K562 (cell line): ENCODE measurements at regions not wholly inside any gene's neighbourhood (a gene's known extent, or its start where the extent isn't known, plus 50 kb on each side); places are given as distances from the start of the nearest gene placed in this dataset.

ENCODE experiments used
- ATAC-seq: fragments of 200-7000 bp; cut with Tn5 transposase; 3 replicates; pipeline ENCODE4 v1.9.1; 2020; ENCODE audit warnings: moderate library complexity
- BruUV-seq: library from RNA; stranded (reverse); fragments of 400-500 nt; replicated peaks from 2 replicates; lab custom pipeline; 2021; lab: Mats Ljungman, UMichigan
- CTCF ChIA-PET: fragments of 300-600 bp; formaldehyde crosslinking; extraction: SDS; loops from one replicate; lab custom pipeline; 2021; ENCODE audit warnings: low intra/inter-chr PET ratio; lab: Yijun Ruan, JAX
- POLR2A ChIA-PET: fragments of 300-600, 350-650 bp; sonication (Branson Sonifier 250); formaldehyde crosslinking; extraction: SDS; loops from one replicate; lab custom pipeline; 2021; ENCODE audit warnings: antibody characterized with exemption, inconsistent platforms; lab: Yijun Ruan, JAX
- DNase-seq, 4 experiments: peaks; one replicate each; pipeline versions ENCODE4 v3.0.0 to v3.0.0-alpha.2; 2011 to 2018; ENCODE audit warnings: low spot score in 3 of 4, mixed read lengths in 3 of 4; ENCODE audit errors: extremely low read depth in 1 of 4
- FAIRE-seq: peaks from 2 replicates; lab custom pipeline; 2011; peaks lifted over from hg19 to GRCh38; lab: Jason Lieb, UNC
- H2AFZ ChIP-seq: 2 replicates; pipeline ENCODE4 v1.6.0; 2011; ENCODE audit warnings: low read depth, low read length, control low read depth, inconsistent platforms
- H3K27ac ChIP-seq: fragments of 200-600 bp; 3 replicates; pipeline ENCODE4 v1.8.0; 2011; ENCODE audit warnings: low read depth, mild to moderate bottlenecking, control low read depth, inconsistent platforms, low read length, moderate library complexity, mixed read lengths; ENCODE audit errors: extremely low read depth
- H3K27me3 ChIP-seq, 2 experiments: fragments of 300-600 bp in 1 of 2; 2 replicates in 1 of 2; 3 replicates in 1 of 2; pipeline versions ENCODE4 v1.6.0 to v1.8.0; 2011; ENCODE audit warnings: inconsistent platforms in 2 of 2, low read length in 2 of 2, mild to moderate bottlenecking in 1 of 2, mixed read lengths in 1 of 2, moderate library complexity in 1 of 2; ENCODE audit not compliant: control insufficient read depth in 2 of 2, insufficient read depth in 2 of 2
- H3K36me3 ChIP-seq: fragments of 300-600 bp; 3 replicates; pipeline ENCODE4 v1.8.0; 2011; ENCODE audit warnings: mild to moderate bottlenecking, low read length, inconsistent platforms; ENCODE audit not compliant: control insufficient read depth, insufficient read depth
- H3K4me1 ChIP-seq, 2 experiments: fragments of 200-600 bp in 1 of 2; replicated peaks in 1 of 2; 2 replicates in 1 of 2; 3 replicates in 1 of 2; pipeline versions ENCODE4 v1.5.1 to v1.8.0; 2011; ENCODE audit warnings: inconsistent platforms in 2 of 2, low read length in 2 of 2, mild to moderate bottlenecking in 1 of 2, mixed read lengths in 1 of 2, moderate library complexity in 1 of 2; ENCODE audit not compliant: control insufficient read depth in 2 of 2, insufficient read depth in 2 of 2
- H3K4me2 ChIP-seq: 2 replicates; pipeline ENCODE4 v1.6.1; 2011; ENCODE audit warnings: low read length, control low read depth, inconsistent platforms, mixed read lengths; ENCODE audit not compliant: insufficient read depth
- H3K4me3 ChIP-seq: fragments of 200-600 bp; sonication (generic), shearing (Covaris generic); 2 replicates; pipeline ENCODE4 v1.5.1; 2016; ENCODE audit warnings: control low read depth, inconsistent platforms
- H3K79me2 ChIP-seq: fragments of 200-600 bp; 3 replicates; pipeline ENCODE4 v1.8.0; 2011; ENCODE audit warnings: low read length, inconsistent platforms; ENCODE audit not compliant: control insufficient read depth, insufficient read depth
- H3K9ac ChIP-seq, 2 experiments: 2 replicates each; pipeline versions ENCODE4 v1.6.0 to v1.6.1; 2011; ENCODE audit warnings: low read depth in 2 of 2, low read length in 2 of 2, control low read depth in 1 of 2, inconsistent platforms in 1 of 2, mild to moderate bottlenecking in 1 of 2, mixed read lengths in 1 of 2; ENCODE audit not compliant: insufficient read depth in 1 of 2
- H3K9me1 ChIP-seq: one replicate; pipeline ENCODE4 v1.6.0; 2011; ENCODE audit warnings: inconsistent platforms, mild to moderate bottlenecking, low read length, moderate library complexity; ENCODE audit not compliant: control insufficient read depth, insufficient read depth
- H3K9me3 ChIP-seq: replicated peaks from 2 replicates; pipeline ENCODE4 v1.5.1; 2011; ENCODE audit warnings: low read depth, low read length, inconsistent platforms; ENCODE audit not compliant: control insufficient read depth, insufficient read depth
- H4K20me1 ChIP-seq: replicated peaks from 2 replicates; pipeline ENCODE4 v1.6.1; 2011; ENCODE audit warnings: low read length, inconsistent platforms, mixed read lengths; ENCODE audit not compliant: control insufficient read depth, insufficient read depth
- CBFA2T3 ChIP-seq: fragments of 450-650 bp; IDR thresholded peaks from 2 replicates; pipeline ENCODE4 v1.6.1; 2017
- CTCFL ChIP-seq: IDR thresholded peaks from 2 replicates; pipeline ENCODE4 v1.6.1; 2011; ENCODE audit warnings: borderline replicate concordance, low read depth, mild to moderate bottlenecking, moderate library complexity, low read length; ENCODE audit not compliant: insufficient read depth, poor library complexity, severe bottlenecking
- HNRNPH1 ChIP-seq: fragments of 200-400 bp; formaldehyde crosslinking; optimal IDR thresholded peaks from 2 replicates; pipeline ENCODE3; 2017; ENCODE audit warnings: low read depth, mild to moderate bottlenecking, low read length, moderate library complexity
- JUN ChIP-seq, 2 experiments: sonication (generic) in 1 of 2; formaldehyde crosslinking in 1 of 2; IDR thresholded peaks; 2 replicates each; pipeline versions ENCODE4 v1.6.1 to v1.8.0; 2012 to 2022; ENCODE audit warnings: borderline replicate concordance in 2 of 2, mild to moderate bottlenecking in 2 of 2, improper control_type of control experiment in 1 of 2, low read depth in 1 of 2, low read length in 1 of 2, missing genetic modification reagents in 1 of 2
- KDM1A ChIP-seq, 2 experiments: fragments of 450-650 bp; IDR thresholded peaks; 2 replicates each; pipeline ENCODE4 v1.6.1; 2016; ENCODE audit warnings: mild to moderate bottlenecking in 2 of 2
- NEUROD1 ChIP-seq: fragments of 150-350 bp; IDR thresholded peaks from 2 replicates; pipeline ENCODE4 v1.6.1; 2014; ENCODE audit warnings: borderline replicate concordance, low read length, low read depth; ENCODE audit not compliant: partially characterized antibody
- PHF21A ChIP-seq: fragments of 450-650 bp; IDR thresholded peaks from 2 replicates; pipeline ENCODE4 v1.6.1; 2017; ENCODE audit warnings: low read depth, borderline replicate concordance
- TRIM25 ChIP-seq: fragments of 450-650 bp; IDR thresholded peaks from 2 replicates; pipeline ENCODE4 v1.7.0; 2016; ENCODE audit warnings: borderline replicate concordance
- ZBTB34 ChIP-seq: fragments of 250-450 bp; sonication (Bioruptor Pico); IDR thresholded peaks from 2 replicates; pipeline ENCODE4 v1.8.0; 2021; ENCODE audit warnings: mild to moderate bottlenecking, moderate library complexity
- ZC3H4 ChIP-seq: sonication (generic); formaldehyde crosslinking; IDR thresholded peaks from 2 replicates; pipeline ENCODE4 v1.9.0; 2021; ENCODE audit warnings: missing genetic modification reagents, borderline replicate concordance
- ZNF133 ChIP-seq: fragments of 250-450 bp; sonication (Bioruptor Pico); IDR thresholded peaks from 2 replicates; pipeline ENCODE4 v1.4.0; 2020; ENCODE audit warnings: mild to moderate bottlenecking
- ZNF134 ChIP-seq: fragments of 250-450 bp; sonication (Bioruptor Pico); conservative IDR thresholded peaks from 2 replicates; pipeline ENCODE4 v1.4.0; 2020
- ZNF224 ChIP-seq: sonication (generic); formaldehyde crosslinking; IDR thresholded peaks from 2 replicates; pipeline ENCODE4 v1.8.0; 2022; ENCODE audit warnings: mild to moderate bottlenecking, missing genetic modification reagents
- ZSCAN29 ChIP-seq: fragments of 450-650 bp; IDR thresholded peaks from 2 replicates; pipeline ENCODE4 v1.6.1; 2017
- WGBS: fragments of 100-300 bp; shearing (Covaris generic); methylation state at CpG from one replicate; pipeline ENCODE4 v1.1.6; 2016; ENCODE audit warnings: low coverage, mixed read lengths; ENCODE audit not compliant: insufficient coverage; ENCODE audit errors: missing lambda C conversion rate; 5-methylcytosine and 5-hydroxymethylcytosine counted together
- in situ Hi-C: fragments of 300-500 bp; cut with MboI; formaldehyde crosslinking; loops from 4 replicates; pipeline ENCODE4 v1.15.0; 2018; ENCODE audit warnings: inconsistent platforms, mixed read lengths
- intact Hi-C: fragments of 100-400 bp; cut with micrococcal nuclease; formaldehyde crosslinking; loops from 2 replicates; pipeline ENCODE4 v1.14.2; 2022

GRCh38 chr10:2076528-2076927 lies 339.2 kb upstream of the ADARB2 start:
- no peaks in the 10 kb centered on the region for H3K27me3 ChIP-seq
- H3K9me3 ChIP-seq = no peaks in the 10 kb centered on the region
- DNase-seq (no peak), ATAC-seq (no peak), FAIRE-seq (no peak)
- intact Hi-C loops (no loop called here), in situ Hi-C loops (no loop called here)
- no peaks in the 10 kb centered on the region for H3K4me1 ChIP-seq
- H3K4me3 ChIP-seq = no peak overlapping the region
- CTCF ChIA-PET = no interaction called here
- no peak overlapping the region for H3K27ac ChIP-seq
- no peak overlapping the region for H2AFZ ChIP-seq
- H3K9ac ChIP-seq = no peak overlapping the region
- no peaks in the 10 kb centered on the region for H3K36me3 ChIP-seq
- under 1% methylated on average over 11 of the region's 11 CpGs for WGBS
- POLR2A ChIA-PET = interaction anchor here (0.6 kb wide), 1 partner anchor 34 kb away, joined by 3 read pairs; no protein-coding TSS in a partner anchor
- no peaks in the 10 kb centered on the region for H4K20me1 ChIP-seq
- H3K79me2 ChIP-seq = no peaks in the 10 kb centered on the region
- no peak for TF ChIP-seq ZC3H4 (CRISPR knock-in tag)
- TF ChIP-seq TRIM25 = no peak
- no peak for TF ChIP-seq JUN (IDR thresholded peaks at IDR 0.05; ENCODE audit: borderline replicate concordance, low read depth, low read length)
- no peak for TF ChIP-seq JUN (CRISPR knock-in tag; IDR thresholded peaks at IDR 0.05; ENCODE audit: borderline replicate concordance)
- no peak for TF ChIP-seq CBFA2T3
- TF ChIP-seq NEUROD1 = no peak
- no peak for TF ChIP-seq ZNF224 (CRISPR knock-in tag)
- no peak for TF ChIP-seq KDM1A (IDR thresholded peaks at IDR 0.05)
- TF ChIP-seq CTCFL = no peak
- no peak for TF ChIP-seq ZNF134
- TF ChIP-seq HNRNPH1 = no peak
- TF ChIP-seq ZBTB34 (CRISPR knock-in tag) = no peak
- no peak for TF ChIP-seq ZSCAN29
- TF ChIP-seq ZNF133 (CRISPR knock-in tag) = no peak
- no peak for TF ChIP-seq PHF21A
- TF ChIP-seq, all 486 proteins: peak for 0
- H3K9me1 ChIP-seq = no peaks in the 10 kb centered on the region
- no TSS peak for BruUV-seq
- H3K4me2 ChIP-seq = no peak overlapping the region
